ENCODE measurements at regions not wholly inside any gene's neighbourhood (a gene's known extent, or its start where the extent isn't known, plus 50 kb on each side); places are given as distances from the start of the nearest gene placed in this dataset.
A peak's percentile ranks its signal among the peaks of the same experiment; 100 is the strongest.

DNA sequence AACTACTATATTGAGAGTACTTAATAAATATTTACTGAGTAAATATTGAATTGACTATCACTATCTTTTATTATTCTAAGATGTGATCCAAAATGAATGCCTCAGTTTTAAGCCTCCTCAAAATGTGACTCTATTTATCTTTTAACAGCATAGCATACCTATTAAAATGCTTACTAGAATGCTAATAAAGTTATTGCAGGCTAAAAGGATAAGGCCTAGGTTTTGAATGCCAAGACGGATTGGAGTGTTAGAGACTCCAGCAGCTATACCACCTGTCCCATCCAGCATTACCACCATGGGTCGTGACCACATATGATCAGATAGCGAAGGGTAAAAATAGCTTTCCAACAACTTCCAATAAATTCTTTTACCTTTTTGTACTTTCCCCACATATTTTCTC lies 64.7 kb upstream of the MYRIP start:
- no peak for TF ChIP-seq CTCF (IDR thresholded peaks at IDR 0.05; ENCODE audit: insufficient read depth, low read length)
- no peak for DNase-seq (ENCODE audit: low read depth)
- H3K4me3 ChIP-seq (ENCODE audit: low read depth, low read length), result no peak overlapping the region

DNA sequence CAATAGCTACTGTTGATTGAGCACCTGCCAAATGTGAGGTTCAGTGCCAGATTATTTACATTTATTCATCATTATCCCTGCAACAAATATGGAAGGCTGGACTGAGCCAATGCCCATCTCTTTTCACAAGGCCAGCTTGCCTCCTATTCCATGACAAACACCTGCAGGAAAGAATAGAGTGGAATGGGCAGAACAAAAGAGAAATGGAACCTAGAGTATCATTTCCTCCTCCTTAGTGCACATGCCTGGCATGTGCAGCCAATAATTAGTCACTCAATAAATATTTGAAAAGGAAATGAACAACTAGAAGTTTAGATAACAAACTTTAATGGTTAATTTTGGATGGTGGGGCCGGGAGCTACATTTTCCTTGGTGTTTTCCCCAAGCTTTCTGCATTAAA lies 61.4 kb upstream of the MYRIP start:
- DNase-seq (ENCODE audit: low read depth), result no peak
- H3K4me3 ChIP-seq (ENCODE audit: low read depth, low read length), result no peak overlapping the region
- no peak for TF ChIP-seq CTCF (IDR thresholded peaks at IDR 0.05; ENCODE audit: insufficient read depth, low read length)

- DNase-seq (ENCODE audit: low read depth), result no peak
- no peak overlapping the region for H3K4me3 ChIP-seq (ENCODE audit: low read depth, low read length)
- no peak for TF ChIP-seq CTCF (IDR thresholded peaks at IDR 0.05; ENCODE audit: insufficient read depth, low read length)
Measured at GRCh38 chr3:39748763-39749162, 60.6 kb upstream of the MYRIP start.

GRCh38 chr3:39750712-39751111 lies 58.7 kb upstream of the MYRIP start:
- no peak for TF ChIP-seq CTCF (IDR thresholded peaks at IDR 0.05; ENCODE audit: insufficient read depth, low read length)
- no peak overlapping the region for H3K4me3 ChIP-seq (ENCODE audit: low read depth, low read length)
- no peak for DNase-seq (ENCODE audit: low read depth)

- H3K4me3 ChIP-seq (ENCODE audit: low read depth, low read length), result no peak overlapping the region
Measured at GRCh38 chr3:39751286-39751685, 58.1 kb upstream of the MYRIP start.

GRCh38 chr3:39752019-39752637 lies 57.3 kb upstream of the MYRIP start:
- no peak for DNase-seq (ENCODE audit: low read depth)
- TF ChIP-seq CTCF (IDR thresholded peaks at IDR 0.05; ENCODE audit: insufficient read depth, low read length), result no peak
- H3K4me3 ChIP-seq (ENCODE audit: low read depth, low read length), result no peak overlapping the region

More at GRCh38 chr3:39751286-39751685, 58.1 kb upstream of the MYRIP start:
- no peak for DNase-seq (ENCODE audit: low read depth)
- TF ChIP-seq CTCF (IDR thresholded peaks at IDR 0.05; ENCODE audit: insufficient read depth, low read length), result no peak

GRCh38 chr3:39752751-39753150 lies 56.7 kb upstream of the MYRIP start:
- peak; percentile 21 for DNase-seq (ENCODE audit: low read depth)
- no peak for TF ChIP-seq CTCF (IDR thresholded peaks at IDR 0.05; ENCODE audit: insufficient read depth, low read length)
- no peak overlapping the region for H3K4me3 ChIP-seq (ENCODE audit: low read depth, low read length)
